ENCODE measurements at regions not wholly inside any gene's neighbourhood (a gene's known extent, or its start where the extent isn't known, plus 50 kb on each side); places are given as distances from the start of the nearest gene placed in this dataset.

DNA sequence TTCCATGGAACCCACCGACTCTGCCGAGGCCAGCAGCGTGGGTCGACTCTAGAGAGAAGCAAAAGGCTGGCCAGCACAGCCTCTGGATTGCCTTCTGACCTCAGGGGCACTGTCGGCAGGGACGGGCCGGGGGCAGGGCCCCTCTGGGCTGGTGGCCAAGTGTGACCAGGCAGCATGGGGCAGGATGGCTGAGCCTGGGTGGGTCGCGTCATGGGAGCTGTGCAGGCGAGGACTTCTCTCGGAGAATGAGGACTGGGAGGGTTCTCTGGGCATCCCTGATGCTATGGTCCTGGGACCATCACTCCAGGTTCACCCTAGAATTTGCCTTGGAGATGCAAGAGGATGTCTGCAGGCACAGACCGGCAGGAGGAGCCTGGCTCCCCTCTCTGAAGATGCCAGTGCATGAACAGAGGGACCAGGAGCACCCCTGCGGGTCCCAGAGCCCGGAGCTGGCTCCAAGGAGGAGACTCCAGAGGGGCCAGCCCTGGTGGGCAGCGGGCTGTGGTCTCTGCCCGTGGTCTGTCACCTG is 289.2 kb downstream of the NDUFA10 start:
- TF ChIP-seq, protein P1, sequence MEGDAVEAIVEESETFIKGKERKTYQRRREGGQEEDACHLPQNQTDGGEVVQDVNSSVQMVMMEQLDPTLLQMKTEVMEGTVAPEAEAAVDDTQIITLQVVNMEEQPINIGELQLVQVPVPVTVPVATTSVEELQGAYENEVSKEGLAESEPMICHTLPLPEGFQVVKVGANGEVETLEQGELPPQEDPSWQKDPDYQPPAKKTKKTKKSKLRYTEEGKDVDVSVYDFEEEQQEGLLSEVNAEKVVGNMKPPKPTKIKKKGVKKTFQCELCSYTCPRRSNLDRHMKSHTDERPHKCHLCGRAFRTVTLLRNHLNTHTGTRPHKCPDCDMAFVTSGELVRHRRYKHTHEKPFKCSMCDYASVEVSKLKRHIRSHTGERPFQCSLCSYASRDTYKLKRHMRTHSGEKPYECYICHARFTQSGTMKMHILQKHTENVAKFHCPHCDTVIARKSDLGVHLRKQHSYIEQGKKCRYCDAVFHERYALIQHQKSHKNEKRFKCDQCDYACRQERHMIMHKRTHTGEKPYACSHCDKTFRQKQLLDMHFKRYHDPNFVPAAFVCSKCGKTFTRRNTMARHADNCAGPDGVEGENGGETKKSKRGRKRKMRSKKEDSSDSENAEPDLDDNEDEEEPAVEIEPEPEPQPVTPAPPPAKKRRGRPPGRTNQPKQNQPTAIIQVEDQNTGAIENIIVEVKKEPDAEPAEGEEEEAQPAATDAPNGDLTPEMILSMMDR (IDR thresholded peaks at IDR 0.05 in 2 of 3, conservative IDR thresholded peaks at IDR 0.05 in 1 of 3; ENCODE audit: control insufficient read depth in 2 of 3, extremely low read depth in 1 of 3, insufficient read depth in 1 of 3, low read depth in 3 of 3, low read length in 3 of 3), result no peak
- TF ChIP-seq BCL11A (IDR thresholded peaks at IDR 0.05; ENCODE audit: low read depth, low read length) (no peak), YY1 (IDR thresholded peaks at IDR 0.05; ENCODE audit: low read depth, low read length) (no peak), SREBF2 (IDR thresholded peaks at IDR 0.05; ENCODE audit: low read length) (no peak), POU2F2 (IDR thresholded peaks at IDR 0.05; ENCODE audit: borderline replicate concordance, low read depth, low read length) (no peak), HDGF (IDR thresholded peaks at IDR 0.05) (no peak), STAT3 (IDR thresholded peaks at IDR 0.05; ENCODE audit: low read depth, low read length) (no peak), KDM1A (IDR thresholded peaks at IDR 0.05; ENCODE audit: borderline replicate concordance) (no peak)

All from GM12878 (cell line).